DMS 273 (cell line): ENCODE measurements at regions not wholly inside any gene's neighbourhood (a gene's known extent, or its start where the extent isn't known, plus 50 kb on each side); places are given as distances from the start of the nearest gene placed in this dataset.
A peak's percentile ranks its signal among the peaks of the same experiment; 100 is the strongest.

ENCODE experiments used
- DNase-seq: peaks from one replicate; lab custom pipeline; 2025; ENCODE audit not compliant: unreplicated experiment; lab: John Stamatoyannopoulos, UW

DNA sequence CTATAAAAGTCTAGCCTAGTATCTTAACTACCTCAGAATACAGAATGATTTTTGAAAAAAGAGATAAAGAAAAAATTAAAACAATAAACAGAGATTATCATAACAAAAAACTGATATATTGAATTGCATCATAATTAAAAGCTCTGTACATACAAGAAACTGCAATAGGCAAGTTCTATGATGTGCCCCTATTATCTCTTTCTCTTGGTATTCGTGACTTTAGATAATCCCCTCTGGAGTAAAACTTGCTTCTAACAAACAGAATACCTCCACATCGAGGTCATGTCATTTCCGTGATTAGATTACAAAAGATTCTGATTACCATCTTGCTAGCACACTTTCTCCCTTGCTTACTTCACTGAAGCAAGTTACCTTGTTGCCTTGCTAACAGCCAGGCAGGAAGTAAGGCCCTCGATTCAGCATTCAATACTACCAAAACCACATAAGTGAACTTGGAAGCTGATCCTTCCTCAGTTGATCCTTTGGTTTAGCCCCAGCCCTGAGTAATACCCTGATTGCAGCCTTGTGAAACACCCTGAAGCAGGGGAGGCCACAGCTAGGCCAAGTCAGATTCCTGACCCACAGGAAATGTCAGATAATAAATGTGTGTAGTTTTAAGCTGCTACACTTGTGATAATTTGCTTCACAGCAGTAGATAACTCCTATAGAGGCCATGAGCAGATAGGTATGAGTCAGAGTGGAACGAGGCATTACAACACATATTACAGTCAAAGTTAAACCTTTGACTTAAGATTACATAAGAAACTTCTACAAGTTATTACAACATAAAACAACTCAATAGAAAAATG lies 53.7 kb upstream of the TMX4 start:
- no peak for DNase-seq

GRCh38 chr20:8074931-8075330 lies 55.4 kb upstream of the TMX4 start:
- no peak for DNase-seq

GRCh38 chr20:8076306-8077136 lies 55.5 kb upstream of the PLCB1 start:
- no peak for DNase-seq

DNA sequence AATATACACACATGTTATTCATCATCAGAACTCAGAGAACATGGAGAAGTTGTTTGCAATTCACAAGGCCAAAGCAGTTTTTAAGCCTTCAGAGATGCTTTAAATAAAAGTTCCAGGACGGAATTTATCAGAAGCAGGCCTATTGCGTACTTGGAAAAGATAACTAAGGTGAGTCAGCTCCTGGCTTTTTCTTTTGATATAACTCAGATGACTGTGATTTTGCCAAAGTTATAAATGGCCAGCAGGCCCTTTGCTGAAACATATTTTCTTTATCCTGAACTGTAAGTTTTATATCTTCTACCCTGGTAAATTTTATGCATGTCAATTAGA lies 55.0 kb upstream of the PLCB1 start:
- no peak for DNase-seq

DNA sequence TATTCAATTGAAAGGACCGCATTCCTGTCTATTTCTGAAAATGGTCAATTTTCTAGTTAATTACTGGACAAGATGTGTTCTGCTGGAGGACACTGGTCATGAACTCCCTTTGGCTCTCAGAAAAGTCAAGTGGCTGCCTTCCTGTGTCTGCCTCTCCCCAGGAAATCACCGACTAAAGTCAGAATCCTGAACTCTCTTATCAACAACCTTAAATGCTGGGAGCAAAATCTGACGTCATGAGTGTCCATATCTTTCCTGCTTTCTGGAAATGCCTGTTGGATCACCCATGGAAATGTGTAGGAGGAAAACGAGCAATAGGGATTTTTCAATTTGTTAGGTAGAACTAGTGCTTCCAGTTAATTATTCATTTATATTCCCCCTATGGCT lies 53.5 kb upstream of the PLCB1 start:
- no peak for DNase-seq

DNA sequence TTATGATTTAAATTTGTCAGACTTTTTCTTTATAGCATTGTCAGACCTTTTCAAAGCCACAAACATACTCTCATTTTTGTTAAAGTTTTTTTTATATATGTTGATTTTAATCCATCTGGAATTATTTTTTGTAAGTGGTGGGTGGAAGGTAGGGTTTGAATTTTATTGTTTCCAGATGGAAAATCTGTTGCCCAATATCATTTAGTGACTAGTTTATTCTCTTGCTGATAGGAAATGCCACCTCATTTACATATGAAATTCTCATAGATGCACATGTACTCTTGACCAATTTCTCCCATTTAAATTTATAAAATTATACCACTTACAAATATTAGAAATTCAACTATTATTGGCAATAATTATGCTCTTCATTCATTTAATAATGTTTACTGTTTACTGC lies 52.1 kb upstream of the PLCB1 start:
- DNase-seq, result no peak

DNA sequence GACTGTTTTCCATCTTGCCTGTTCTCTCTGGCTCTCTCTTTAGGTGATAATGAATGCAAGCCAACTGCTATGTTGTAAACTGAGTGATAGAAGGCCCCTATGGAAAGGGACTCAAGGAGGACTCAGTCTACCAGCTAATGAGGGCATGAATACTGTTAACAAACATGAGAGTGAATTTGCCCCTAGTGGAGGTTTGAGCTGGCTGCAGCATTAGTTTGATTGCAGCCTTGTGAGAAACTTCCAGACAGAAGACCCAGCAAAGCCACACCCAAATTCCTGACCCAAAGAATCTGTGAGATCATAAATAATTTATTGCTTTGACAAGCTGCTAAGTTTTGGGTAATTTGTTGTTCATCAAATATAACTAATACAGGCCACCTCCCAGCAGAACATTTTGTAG lies 50.0 kb upstream of the PLCB1 start:
- DNase-seq, result peak; percentile 18
